CD4-positive, alpha-beta T cell treated with Interleukin-4 for 1 hour (primary cell): ENCODE measurements at regions not wholly inside any gene's neighbourhood (a gene's known extent, or its start where the extent isn't known, plus 50 kb on each side); places are given as distances from the start of the nearest gene placed in this dataset.
"Not testable (repeated sequence)": the region's sequence is repeated elsewhere in the genome, so short reads cannot be mapped to it uniquely, and the experiment has no call there.

Experiments used
- DNase-seq, 2 donors: peaks; one replicate each; pipeline ENCODE4 v3.0.0-alpha.2; 2020 to 2022

DNA sequence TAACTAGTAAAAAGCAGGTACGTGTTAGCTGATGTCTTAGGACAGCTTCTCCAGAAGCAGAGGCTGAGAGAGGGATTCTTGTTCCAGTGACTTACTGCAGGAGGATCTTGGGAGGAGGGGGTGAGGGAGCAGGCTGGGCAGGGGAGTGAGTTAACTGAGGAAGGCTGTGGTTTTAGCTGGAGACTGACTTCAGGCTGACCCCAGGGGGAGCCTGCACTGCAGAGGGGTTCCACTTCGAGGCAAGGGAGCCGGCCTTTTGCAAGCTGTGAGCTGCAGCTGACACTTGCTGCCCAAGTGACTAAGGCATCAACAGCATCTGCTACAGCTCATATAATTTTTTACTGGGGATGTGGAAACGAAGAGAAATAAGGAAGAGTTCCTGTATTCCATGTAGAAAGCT lies 50.4 kb upstream of the SOD1 start:
- DNase-seq = no peak

DNA sequence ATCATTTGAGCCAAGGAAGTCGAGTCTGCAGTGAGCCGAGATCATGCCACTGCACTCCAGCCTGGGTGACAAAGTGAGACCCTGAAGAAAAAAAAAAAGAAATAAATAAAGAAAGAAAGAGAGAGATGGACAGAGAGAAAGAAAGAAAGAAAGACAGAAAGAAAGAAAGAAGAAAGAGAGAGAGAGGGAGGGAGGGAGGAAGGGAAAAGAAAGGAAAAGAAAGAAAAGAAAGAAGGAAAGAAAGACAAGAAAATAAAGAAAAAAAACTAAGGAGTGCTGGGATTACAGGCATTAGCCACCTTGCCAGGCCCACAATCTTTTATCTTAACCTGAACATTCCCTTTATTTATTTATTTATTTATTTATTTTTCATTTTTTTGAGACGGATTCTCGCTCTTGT lies 51.7 kb upstream of the SOD1 start:
- no peak for DNase-seq

DNA sequence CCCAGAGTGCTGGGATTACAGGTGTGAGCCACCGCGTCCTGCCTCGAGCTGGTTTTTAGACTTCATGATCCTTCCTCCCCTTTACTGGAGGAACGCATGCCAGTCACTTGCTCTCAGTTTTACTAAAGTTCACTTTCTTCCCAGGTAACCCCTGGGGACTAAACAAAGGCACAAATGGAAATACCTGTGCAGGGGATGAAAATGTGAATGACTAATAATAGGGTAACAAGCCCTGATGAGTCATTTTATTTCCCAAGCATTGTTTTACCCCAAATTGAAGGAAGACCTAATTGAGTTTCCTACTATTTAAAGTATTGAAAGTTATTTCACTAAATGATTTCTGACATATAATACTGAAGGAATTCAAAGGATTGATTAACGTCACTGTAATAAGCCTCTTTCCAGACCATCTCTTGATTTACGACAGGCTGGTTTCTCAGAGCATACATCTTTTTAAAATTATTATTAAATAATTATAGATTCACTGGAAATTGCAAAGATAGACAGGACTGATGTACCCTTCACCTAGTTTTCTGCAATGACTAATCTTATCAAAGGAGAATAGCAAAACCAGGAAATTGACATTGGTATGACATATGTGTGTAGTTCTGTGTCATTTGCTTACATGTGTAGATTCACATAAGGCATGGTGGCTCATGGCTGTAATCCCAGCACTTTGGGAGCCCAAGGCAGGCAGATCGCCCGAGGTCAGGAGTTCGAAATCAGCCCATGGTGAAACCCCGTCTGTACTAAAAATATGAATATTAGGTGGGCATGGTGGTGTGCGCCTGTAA lies 53.2 kb upstream of the SOD1 start:
- DNase-seq = no peak

- peak; percentile 66 for DNase-seq
Measured at GRCh38 chr21:31604591-31605190, 54.8 kb upstream of the SOD1 start.

DNA sequence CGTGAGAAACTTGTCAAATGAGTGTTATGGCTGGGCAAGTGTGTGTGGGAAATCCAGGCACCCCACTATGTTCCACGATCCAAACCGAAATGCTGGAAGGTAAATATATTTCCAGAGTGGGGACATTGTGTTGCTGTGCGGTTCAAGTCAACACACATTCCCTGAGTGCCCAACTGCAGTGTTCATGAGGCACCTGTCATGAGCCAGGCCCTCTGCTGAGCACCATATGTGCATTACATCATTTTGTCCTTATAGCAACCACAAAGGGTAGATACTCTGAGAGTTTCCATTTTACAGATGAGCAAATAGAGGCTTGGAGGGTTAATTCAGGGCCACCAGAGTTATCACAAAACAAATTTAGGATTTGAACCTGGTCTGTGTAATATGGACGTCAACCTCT lies 59.9 kb upstream of the SOD1 start:
- no peak for DNase-seq

DNA sequence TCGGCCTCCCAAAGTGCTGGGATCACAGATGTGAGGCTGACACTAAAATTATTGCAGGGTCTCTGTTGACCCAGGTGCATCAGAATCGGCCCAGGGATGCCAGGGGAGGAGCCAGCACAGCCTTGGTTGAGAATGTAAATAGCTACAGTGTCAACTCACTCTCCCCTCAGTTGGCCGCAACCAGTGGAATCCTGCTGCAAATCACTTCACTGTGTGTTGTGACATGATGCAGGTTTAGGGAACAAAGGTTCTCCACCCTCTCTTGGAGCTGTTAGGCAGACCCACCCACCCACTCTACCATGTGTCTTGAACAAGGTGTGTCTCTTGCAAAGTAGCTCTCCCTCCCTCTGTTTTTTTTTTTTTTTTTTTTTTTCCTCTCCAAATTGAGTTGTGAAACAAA lies 60.5 kb upstream of the SOD1 start:
- DNase-seq = no peak

DNA sequence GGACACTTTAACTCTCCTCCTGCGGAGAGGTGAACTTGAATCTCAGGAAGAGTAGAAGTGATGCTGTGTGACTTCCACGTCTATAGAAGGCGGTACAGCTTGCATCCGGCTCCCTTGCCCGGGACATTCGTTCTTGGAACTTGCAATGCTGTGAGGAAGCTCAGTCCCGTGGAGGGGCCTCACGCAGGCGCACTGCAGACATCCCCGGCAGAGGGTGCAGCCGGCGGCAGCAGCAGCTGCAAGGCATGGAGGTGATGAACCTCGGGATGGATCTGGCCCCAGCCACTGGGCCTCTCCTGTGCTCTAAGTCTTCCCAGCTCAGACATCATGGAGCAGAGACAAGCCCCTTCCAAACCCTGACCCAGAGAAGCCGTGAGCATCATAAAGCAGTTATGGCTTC lies 61.8 kb upstream of the SOD1 start:
- DNase-seq = no peak

DNA sequence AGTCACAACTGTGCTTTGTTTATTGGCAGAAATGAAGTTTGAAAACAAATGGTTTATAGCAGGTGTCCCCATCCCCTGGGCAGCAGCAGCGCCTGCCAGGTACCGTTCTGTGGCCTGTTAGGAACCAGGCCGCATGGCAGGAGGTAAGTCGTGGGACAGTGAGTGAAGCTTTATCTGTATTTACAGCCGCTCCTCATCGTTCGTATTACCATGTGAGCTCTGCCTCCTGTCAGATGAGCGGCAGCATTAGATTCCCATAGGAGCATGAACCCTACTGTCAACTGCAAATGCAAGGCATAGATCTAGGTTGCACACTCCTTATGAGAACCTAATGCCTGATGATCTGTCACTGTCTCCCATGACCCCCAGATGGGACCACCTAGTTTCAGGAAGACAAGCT lies 63.4 kb upstream of the SOD1 start:
- DNase-seq = no peak

DNA sequence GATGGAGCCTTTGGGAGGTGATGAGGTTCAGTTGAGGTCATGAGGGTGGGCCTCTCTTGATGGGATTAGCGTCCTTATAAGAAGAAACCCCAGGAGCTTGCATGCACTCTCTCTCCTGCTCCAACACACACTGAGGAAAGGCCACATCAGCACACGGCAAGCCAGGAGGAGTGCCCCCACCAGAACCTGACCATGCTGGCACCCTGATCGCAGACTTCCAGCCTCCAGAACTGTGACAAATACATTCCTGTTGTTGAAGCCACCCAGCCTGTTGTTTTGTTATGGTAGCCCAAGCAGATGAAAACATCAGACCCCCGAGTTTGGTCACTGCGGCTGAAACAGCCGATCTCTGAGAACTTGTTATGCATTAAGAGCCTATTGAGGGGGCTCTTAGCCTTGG lies 64.8 kb upstream of the SOD1 start:
- no peak for DNase-seq

- no peak for DNase-seq
Measured at GRCh38 chr21:31594279-31594678, 65.2 kb upstream of the SOD1 start.

- DNase-seq = no peak
Measured at GRCh38 chr21:31592963-31593560, 66.4 kb upstream of the SOD1 start.

DNA sequence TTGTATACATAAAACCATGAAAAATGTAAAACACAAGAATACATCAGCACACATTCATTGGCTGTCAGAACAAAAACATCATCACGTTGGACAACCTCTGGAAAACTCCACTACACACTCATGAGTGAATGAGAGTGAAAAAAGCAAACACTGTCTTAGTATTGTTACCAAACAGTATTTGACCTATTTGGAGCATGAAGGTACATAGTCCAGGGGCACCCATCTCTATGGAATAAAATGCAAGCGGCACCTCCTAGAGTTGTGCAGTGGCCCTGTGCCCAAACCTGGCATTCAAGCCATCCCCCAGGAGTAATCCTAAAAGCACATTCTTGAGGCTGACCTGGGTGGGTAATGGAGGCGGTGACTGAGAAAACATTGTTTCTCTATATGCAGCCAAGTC lies 67.0 kb upstream of the SOD1 start:
- DNase-seq = no peak

DNA sequence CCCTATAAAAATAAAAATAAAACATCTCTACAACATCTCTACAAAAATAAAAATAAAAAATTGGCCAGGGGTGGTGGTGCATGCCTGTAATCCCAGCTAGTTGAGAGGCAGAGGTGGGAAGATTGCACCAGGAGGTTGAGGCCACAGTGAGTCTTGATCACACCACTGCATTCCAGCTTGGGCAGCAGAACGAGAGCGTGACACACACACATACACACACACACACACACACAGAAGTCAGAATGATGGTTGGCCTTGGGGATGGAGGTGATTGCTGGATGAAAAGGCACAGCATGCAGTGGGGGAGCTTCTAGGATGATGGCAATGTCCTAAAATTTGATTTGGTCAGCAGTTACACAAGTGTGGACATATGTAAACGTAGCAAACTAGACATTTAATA lies 69.7 kb upstream of the SOD1 start:
- no peak for DNase-seq

DNA sequence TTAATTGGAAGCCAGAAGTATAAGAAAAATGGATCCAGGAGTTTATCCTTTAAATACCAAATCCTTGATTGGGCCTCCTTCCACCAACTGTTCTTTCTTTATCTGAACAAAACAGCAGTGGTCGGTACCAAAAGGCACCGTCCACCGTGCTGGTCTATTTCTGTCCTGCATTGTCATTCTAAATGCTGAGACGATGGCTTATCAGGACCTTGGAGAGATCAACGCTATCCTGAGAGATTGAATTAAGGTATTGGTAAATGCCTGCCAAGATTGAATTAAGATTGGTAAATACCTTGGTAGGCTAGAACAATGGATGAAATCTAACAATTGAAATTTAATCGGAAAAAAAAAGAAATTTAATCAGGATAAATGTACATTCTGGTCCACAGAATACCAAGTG lies 73.4 kb upstream of the SOD1 start:
- no peak for DNase-seq

DNA sequence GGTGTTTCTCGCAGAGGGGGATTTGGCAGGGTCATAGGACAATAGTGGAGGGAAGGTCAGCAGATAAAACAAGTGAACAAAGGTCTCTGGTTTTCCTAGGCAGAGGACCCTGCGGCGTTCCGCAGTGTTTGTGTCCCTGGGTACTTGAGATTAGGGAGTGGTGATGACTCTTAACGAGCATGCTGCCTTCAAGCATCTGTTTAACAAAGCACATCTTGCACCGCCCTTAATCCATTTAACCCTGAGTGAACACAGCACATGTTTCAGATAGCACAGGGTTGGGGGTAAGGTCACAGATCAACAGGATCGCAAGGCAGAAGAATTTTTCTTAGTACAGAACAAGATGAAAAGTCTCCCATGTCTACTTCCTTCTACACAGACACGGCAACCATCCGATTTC lies 75.6 kb upstream of the SOD1 start:
- not testable (repeated sequence) for DNase-seq

DNA sequence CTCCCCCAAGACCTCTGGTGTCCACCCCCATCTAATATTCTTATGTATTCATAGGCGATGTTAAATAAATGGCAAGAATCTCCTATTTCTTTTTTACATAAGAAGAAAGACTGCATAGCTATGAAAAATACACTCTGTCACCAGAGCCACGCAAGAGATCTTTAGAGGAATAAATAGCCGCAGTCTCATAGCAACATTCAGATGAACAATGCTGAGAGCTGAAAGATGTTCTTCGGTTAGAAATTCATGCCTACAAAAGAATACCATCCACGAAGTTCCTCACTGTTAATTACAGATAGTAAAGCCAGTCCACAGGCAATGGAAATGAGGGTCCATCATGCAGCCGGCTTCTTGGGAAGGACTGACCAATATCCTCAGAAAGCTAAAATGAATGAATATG lies 76.0 kb upstream of the SOD1 start:
- DNase-seq = no peak

GRCh38 chr21:31580866-31581276 lies 78.6 kb upstream of the SOD1 start:
- DNase-seq = peak; percentile 70 to 72

- DNase-seq = no peak
Measured at GRCh38 chr21:31577271-31577670, 82.2 kb upstream of the SOD1 start.

DNA sequence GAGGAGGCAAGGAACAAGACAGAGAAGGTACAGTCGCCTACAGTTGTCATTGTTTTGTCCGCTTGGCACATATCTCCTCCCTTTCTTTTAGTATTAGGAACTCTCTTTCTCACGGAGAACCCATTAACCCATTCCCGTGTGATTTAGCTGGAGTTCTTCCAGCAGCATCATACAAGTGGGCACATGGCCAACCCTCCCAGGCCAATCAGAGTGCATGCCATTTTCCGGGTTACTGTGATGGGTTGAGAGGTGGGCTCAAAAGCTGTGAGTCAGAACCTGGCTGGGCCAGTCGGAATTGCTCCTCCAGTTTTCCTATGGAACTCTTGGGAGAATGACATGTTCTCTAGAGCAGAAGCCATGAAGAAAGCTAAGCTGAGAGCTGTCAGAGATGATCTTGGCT lies 83.1 kb upstream of the SOD1 start:
- DNase-seq = no peak

- DNase-seq = no peak
Measured at GRCh38 chr21:31573217-31573616, 86.3 kb upstream of the SOD1 start.

DNA sequence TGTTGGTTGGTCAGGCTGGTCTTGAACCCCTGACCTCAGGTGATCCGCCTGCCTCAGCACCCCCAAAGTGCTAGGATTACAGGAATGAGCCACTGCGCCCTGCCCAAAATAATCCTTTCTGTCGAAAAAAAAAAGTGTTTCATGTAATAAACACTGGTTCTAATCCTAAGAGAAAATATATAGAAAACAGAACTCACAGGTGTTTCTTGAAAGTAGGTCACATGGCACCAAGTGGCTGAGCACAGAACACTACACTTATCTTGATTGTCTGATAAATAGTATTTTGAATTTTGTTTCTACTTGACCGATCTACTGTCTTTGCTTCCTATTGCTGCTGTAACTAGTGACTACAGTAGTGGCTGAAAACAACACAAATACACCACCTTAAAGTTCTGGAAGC lies 87.6 kb upstream of the SOD1 start:
- no peak for DNase-seq

DNA sequence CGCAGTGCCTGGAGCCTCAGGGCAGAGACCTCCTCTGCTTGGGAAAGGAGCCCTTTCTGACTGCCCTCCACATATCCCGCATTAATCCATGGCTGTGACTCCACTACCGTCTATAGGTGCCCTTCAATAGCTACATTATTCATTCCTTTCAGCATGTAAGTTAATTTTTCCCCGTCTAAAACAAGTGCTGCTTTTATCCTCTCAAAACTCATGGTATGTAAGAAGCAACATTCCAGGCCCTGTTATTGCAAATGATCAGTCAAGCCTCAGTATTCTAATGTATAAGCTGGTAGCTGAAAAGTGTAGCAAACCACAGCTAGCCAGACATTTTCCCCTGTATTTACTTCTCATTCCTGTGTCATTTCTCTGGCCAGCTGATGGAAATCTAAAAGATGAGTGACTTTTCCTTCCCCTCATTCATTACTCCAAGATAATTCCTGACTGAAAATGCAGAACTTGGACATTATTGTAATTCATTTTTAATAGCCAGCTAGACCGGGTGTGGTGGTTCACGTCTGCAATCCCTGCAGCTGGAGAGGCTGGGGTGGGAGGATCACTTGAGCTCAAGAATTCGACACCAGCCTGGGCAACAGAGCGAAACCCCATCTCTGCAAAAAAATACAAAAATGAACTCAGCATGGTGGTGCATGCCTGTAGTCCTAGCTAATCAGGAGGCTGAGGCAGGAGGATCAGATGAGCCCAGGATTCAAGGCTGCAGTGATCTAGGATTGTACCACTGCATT lies 88.5 kb upstream of the SOD1 start:
- no peak for DNase-seq

DNA sequence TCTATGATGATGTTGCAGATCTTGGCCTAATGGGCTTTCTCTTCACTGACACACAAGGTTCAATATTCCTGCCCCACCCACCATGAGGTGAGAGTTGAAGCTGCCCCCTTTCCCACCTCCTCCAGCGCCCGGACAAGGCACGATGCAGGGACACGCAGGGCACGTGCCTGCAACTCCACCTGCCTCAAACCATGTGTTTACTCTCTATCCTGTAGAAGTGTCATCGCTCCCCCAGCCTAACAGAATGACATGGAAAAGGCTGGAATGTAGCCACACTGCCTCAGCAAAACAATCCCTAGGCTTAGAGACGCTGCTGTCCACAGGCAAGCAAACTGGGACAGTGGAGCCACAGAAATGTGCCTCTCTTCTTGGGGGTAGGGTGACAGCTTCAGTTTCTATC lies 92.9 kb upstream of the SOD1 start:
- DNase-seq = no peak

DNA sequence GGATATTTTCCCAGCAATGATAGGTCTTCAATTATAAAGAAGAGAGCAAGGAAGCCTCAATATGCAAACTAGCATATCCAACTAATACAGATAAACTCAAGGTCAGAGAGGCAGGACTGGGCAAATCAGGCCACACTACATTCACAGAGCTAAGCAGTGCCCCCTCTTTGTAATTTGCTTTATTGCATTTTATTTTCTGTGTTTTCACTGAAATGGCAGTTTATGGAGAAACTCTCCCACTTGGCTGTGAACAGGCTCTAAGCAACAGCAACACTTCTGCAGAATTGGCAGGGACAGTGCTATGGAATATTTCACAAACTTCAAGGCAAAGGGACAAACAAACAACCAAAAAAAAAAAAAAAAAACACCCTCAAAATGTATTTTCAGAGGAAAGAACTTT lies 93.4 kb upstream of the SOD1 start:
- DNase-seq = no peak
